ENCODE measurements at regions not wholly inside any gene's neighbourhood (a gene's known extent, or its start where the extent isn't known, plus 50 kb on each side); places are given as distances from the start of the nearest gene placed in this dataset.
"Not testable (repeated sequence)": the region's sequence is repeated elsewhere in the genome, so short reads cannot be mapped to it uniquely, and the experiment has no call there.

GRCh38 chr15:87747087-87747486 is 509.5 kb downstream of the NTRK3 start:
- H3K4me1 Mint-ChIP-seq: no peaks in the 10 kb centered on the region

DNA sequence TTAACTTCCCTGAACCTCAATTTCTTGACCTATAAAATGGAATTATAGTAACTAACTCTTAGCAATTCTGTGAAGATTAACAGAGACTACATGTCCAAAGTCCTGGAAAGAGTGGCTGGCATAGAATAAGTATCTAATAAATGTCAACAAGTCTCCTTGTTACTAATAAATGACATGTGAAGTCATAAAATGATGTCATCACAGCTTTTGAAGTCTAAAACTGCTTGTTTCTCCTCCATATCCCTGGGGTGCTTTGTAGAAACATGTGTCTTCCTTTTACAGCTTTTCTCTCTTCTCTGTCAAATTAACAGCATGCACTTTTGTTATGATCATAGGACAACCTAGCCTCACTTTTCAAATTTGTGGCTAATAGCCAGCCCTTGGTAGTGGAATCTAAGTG is 510.2 kb downstream of the NTRK3 start:
- ATAC-seq (no peak), DNase-seq (no peak)
- intact Hi-C loops (cut with DNase I, micrococcal nuclease): no loop called here
- no peak overlapping the region for H3K27ac Mint-ChIP-seq
- H3K27me3 Mint-ChIP-seq: peaks cover 3% of the 10 kb centered on the region
- no peaks in the 10 kb centered on the region for H3K4me1 Mint-ChIP-seq
- no peaks in the 10 kb centered on the region for H3K36me3 Mint-ChIP-seq (ENCODE audit: low read depth)
- ChIA-PET POLR2A (no interaction called here), CTCF (no interaction called here)
- H3K9me3 Mint-ChIP-seq (ENCODE audit: low read depth): no peaks in the 10 kb centered on the region
- H3K4me3 Mint-ChIP-seq: no peak overlapping the region

More at GRCh38 chr15:87747087-87747486, 509.5 kb downstream of the NTRK3 start:
- ChIA-PET CTCF (no interaction called here), POLR2A (no interaction called here)
- ATAC-seq: no peak
- intact Hi-C loops (cut with DNase I, micrococcal nuclease): no loop called here
- H3K9me3 Mint-ChIP-seq (ENCODE audit: low read depth): no peaks in the 10 kb centered on the region
- DNase-seq: no peak
- H3K36me3 Mint-ChIP-seq (ENCODE audit: low read depth): no peaks in the 10 kb centered on the region
- H3K4me3 Mint-ChIP-seq: no peak overlapping the region
- H3K27me3 Mint-ChIP-seq: peaks cover 3% of the 10 kb centered on the region
- H3K27ac Mint-ChIP-seq: no peak overlapping the region

- ChIA-PET POLR2A (no interaction called here), CTCF (no interaction called here)
- peaks cover 4% of the 10 kb centered on the region for H3K27me3 Mint-ChIP-seq
- DNase-seq (no peak), ATAC-seq (no peak)
- H3K9me3 Mint-ChIP-seq (ENCODE audit: low read depth): no peaks in the 10 kb centered on the region
- H3K4me1 Mint-ChIP-seq: no peaks in the 10 kb centered on the region
- no peak overlapping the region for H3K27ac Mint-ChIP-seq
- H3K36me3 Mint-ChIP-seq (ENCODE audit: low read depth): no peaks in the 10 kb centered on the region
- no peak overlapping the region for H3K4me3 Mint-ChIP-seq
- intact Hi-C loops (cut with DNase I, micrococcal nuclease): no loop called here
Measured at GRCh38 chr15:87744815-87745214, 511.7 kb downstream of the NTRK3 start.

GRCh38 chr15:87743562-87743961 is 513.0 kb downstream of the NTRK3 start:
- Mint-ChIP-seq H3K9me3 (ENCODE audit: low read depth) (no peaks in the 10 kb centered on the region), H3K4me3 (no peak overlapping the region), H3K27ac (no peak overlapping the region), H3K27me3 (peaks cover 4% of the 10 kb centered on the region), H3K4me1 (no peaks in the 10 kb centered on the region), H3K36me3 (ENCODE audit: low read depth) (no peaks in the 10 kb centered on the region)
- DNase-seq (no peak), ATAC-seq (no peak)
- CTCF ChIA-PET: no interaction called here
- POLR2A ChIA-PET: no interaction called here
- intact Hi-C loops (cut with DNase I, micrococcal nuclease): no loop called here

GRCh38 chr15:87741350-87741749 is 515.2 kb downstream of the NTRK3 start:
- H3K9me3 Mint-ChIP-seq (ENCODE audit: low read depth): peaks cover 1% of the 10 kb centered on the region
- H3K4me1 Mint-ChIP-seq: peaks cover 9% of the 10 kb centered on the region
- peaks cover 2% of the 10 kb centered on the region for H3K27me3 Mint-ChIP-seq
- no peak overlapping the region for H3K27ac Mint-ChIP-seq
- ATAC-seq (no peak), DNase-seq (no peak)
- H3K4me3 Mint-ChIP-seq: no peak overlapping the region
- H3K36me3 Mint-ChIP-seq (ENCODE audit: low read depth): no peaks in the 10 kb centered on the region
- ChIA-PET POLR2A (no interaction called here), CTCF (no interaction called here)
- intact Hi-C loops (cut with DNase I, micrococcal nuclease): no loop called here

DNA sequence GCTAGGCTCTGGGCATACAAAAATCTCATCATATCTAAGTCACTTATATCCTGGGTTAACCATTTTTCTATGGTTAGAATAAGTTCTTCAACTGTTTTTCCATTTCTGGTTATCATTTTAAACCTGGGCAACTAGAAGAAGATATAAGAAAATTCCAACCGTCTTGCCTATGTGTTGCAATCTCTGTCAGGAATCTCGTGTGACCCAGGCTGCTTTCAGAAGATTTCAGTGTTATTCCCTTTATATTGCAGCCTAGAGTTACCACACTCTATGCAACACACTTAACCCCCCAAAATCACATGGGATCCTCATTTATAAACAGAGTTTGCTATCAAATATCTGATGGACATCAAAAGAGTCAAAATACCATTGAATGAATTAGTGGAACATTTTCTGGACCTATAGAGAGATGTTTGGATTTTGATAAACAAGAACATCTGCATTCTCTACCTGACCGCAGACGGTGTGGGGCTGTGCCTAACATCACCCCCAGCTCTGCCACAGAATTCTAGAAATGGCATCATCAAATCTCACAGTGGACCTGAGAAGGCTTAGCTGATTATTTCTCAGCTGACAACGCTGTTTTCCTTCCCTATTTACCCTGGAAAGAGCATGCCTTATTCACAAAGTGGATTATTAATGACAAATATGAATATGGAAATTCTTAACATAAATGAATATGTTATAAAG is 515.7 kb downstream of the NTRK3 start:
- intact Hi-C loops (cut with DNase I, micrococcal nuclease): no loop called here
- ATAC-seq: no peak
- Mint-ChIP-seq H3K4me3 (no peak overlapping the region), H3K4me1 (peaks cover 9% of the 10 kb centered on the region), H3K27me3 (peaks cover 2% of the 10 kb centered on the region), H3K36me3 (ENCODE audit: low read depth) (no peaks in the 10 kb centered on the region), H3K9me3 (ENCODE audit: low read depth) (peaks cover 1% of the 10 kb centered on the region), H3K27ac (no peak overlapping the region)
- DNase-seq: no peak
- ChIA-PET CTCF (no interaction called here), POLR2A (no interaction called here)

DNA sequence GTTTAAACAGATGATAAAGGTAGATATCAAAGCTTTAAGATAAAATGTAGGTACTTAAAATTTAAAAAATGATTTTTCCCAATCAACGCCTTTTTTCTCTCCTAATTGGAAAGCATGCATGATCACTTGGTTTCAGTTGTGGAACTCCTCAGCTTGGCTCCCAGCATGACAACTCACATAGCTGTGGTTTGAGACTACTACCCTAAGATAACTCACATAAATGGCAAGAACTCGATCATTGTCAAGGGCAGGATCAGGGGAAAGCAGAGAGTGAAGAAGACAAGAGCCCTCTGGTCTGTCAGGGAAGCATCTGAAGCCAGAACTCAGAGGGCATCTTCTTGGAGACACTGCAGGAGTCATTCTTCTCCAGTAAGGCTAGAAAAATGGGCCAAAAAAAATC is 516.7 kb downstream of the NTRK3 start:
- H3K4me1 Mint-ChIP-seq: peaks cover 9% of the 10 kb centered on the region
- CTCF ChIA-PET: no interaction called here
- peaks cover 2% of the 10 kb centered on the region for H3K27me3 Mint-ChIP-seq
- H3K27ac Mint-ChIP-seq: no peak overlapping the region
- ATAC-seq (no peak), DNase-seq (no peak)
- H3K9me3 Mint-ChIP-seq (ENCODE audit: low read depth): peaks cover 1% of the 10 kb centered on the region
- POLR2A ChIA-PET: no interaction called here
- intact Hi-C loops (cut with DNase I, micrococcal nuclease): no loop called here
- H3K36me3 Mint-ChIP-seq (ENCODE audit: low read depth): no peaks in the 10 kb centered on the region
- no peak overlapping the region for H3K4me3 Mint-ChIP-seq

DNA sequence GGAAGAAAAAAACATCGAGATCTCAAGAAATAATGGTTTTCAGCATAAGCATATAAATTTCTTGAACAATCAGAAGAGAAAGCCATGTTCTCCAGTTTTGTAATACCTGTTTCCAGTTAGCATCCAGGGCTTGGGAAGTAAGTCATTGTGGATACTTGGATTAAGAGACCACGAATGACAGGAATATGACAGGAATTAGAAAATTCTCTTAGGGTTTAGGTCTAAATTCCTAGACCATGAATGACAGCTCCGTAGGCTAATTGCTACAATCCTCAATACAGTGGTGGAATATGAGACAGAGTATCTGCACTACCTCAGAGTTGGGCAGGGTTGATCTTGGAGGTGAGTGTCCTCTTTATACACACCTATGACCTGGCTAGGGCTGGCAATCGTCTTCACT is 517.5 kb downstream of the NTRK3 start:
- Mint-ChIP-seq H3K27me3 (peaks cover 2% of the 10 kb centered on the region), H3K4me1 (peaks cover 9% of the 10 kb centered on the region), H3K9me3 (ENCODE audit: low read depth) (peaks cover 1% of the 10 kb centered on the region), H3K27ac (no peak overlapping the region), H3K4me3 (no peak overlapping the region), H3K36me3 (ENCODE audit: low read depth) (no peaks in the 10 kb centered on the region)
- ATAC-seq (no peak), DNase-seq (no peak)
- intact Hi-C loops (cut with DNase I, micrococcal nuclease): no loop called here
- POLR2A ChIA-PET: no interaction called here
- CTCF ChIA-PET: no interaction called here

DNA sequence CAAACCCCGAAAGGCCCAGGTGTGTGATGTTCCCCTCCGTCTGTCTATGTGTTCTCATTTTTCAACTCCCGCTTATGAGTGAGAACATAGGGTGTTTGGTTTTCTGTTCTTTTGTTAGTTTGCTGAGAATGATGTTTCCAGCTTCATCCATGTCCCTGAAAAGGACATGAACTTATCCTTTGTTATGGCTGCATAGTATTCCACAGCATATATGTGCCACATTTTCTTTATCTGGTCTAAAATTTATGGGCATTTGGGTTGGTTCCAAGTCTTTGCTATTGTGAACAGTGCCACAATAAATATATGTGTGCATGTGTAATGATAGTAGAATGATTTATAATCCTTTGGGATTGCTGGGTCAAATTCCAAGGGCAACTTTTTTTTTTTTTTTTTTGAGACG is 519.1 kb downstream of the NTRK3 start:
- CTCF ChIA-PET: interaction anchor here (0.8 kb wide), 1 partner anchor 26 kb away, joined by 4 read pairs; no protein-coding TSS in a partner anchor
- POLR2A ChIA-PET: not testable (repeated sequence)

GRCh38 chr15:87736891-87737389 is 519.6 kb downstream of the NTRK3 start:
- no peak overlapping the region for H3K4me3 Mint-ChIP-seq
- CTCF ChIA-PET: no interaction called here
- no peaks in the 10 kb centered on the region for H3K36me3 Mint-ChIP-seq (ENCODE audit: low read depth)
- H3K27me3 Mint-ChIP-seq: peaks cover 2% of the 10 kb centered on the region
- intact Hi-C loops (cut with DNase I, micrococcal nuclease): no loop called here
- POLR2A ChIA-PET: no interaction called here
- H3K4me1 Mint-ChIP-seq: peaks cover 9% of the 10 kb centered on the region
- H3K27ac Mint-ChIP-seq: no peak overlapping the region
- H3K9me3 Mint-ChIP-seq (ENCODE audit: low read depth): peaks cover 1% of the 10 kb centered on the region
- DNase-seq (no peak), ATAC-seq (no peak)

More for the DNA sequence above, 519.1 kb downstream of the NTRK3 start:
- DNase-seq; H3K36me3 Mint-ChIP-seq (ENCODE audit: low read depth); H3K4me1 Mint-ChIP-seq; H3K4me3 Mint-ChIP-seq; ATAC-seq; H3K27ac Mint-ChIP-seq; H3K27me3 Mint-ChIP-seq; intact Hi-C loops (cut with DNase I, micrococcal nuclease); H3K9me3 Mint-ChIP-seq (ENCODE audit: low read depth): not testable (repeated sequence)

GRCh38 chr15:87736401-87736800 is 520.1 kb downstream of the NTRK3 start:
- H3K27me3 Mint-ChIP-seq: peaks cover 2% of the 10 kb centered on the region
- intact Hi-C loops (cut with DNase I, micrococcal nuclease): no loop called here
- ChIA-PET POLR2A (no interaction called here), CTCF (interaction anchor here (0.7 kb wide), 1 partner anchor 202 kb away, joined by 3 read pairs; no protein-coding TSS in a partner anchor)
- H3K4me3 Mint-ChIP-seq: no peak overlapping the region
- H3K9me3 Mint-ChIP-seq (ENCODE audit: low read depth): peaks cover 1% of the 10 kb centered on the region
- H3K4me1 Mint-ChIP-seq: peaks cover 9% of the 10 kb centered on the region
- H3K36me3 Mint-ChIP-seq (ENCODE audit: low read depth): no peaks in the 10 kb centered on the region
- no peak for ATAC-seq
- H3K27ac Mint-ChIP-seq: no peak overlapping the region
- DNase-seq: no peak

DNA sequence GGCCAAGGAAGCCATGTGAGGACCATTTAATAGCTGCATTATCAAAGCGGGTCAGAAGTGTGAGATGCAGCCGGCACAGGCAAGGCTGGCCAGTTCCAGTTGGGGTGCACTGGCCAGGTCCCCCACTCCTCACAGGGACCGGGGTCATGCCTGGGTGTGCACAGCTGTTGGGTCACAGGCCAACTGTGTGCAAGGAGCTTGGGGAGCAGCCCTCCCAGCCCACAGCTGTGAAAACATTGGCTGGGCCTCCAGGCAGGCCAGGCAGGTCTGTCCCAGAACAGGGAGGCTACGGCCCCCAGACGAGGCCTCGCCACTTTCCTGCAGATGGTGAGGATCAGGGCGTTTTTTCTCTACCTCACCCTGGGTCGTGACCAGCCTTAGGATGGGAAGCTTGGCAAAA is 521.0 kb downstream of the NTRK3 start:
- peaks cover 9% of the 10 kb centered on the region for H3K4me1 Mint-ChIP-seq
- ChIA-PET CTCF (no interaction called here), POLR2A (no interaction called here)
- H3K27ac Mint-ChIP-seq: no peak overlapping the region
- ATAC-seq (no peak), DNase-seq (no peak)
- peaks cover 1% of the 10 kb centered on the region for H3K9me3 Mint-ChIP-seq (ENCODE audit: low read depth)
- peaks cover 2% of the 10 kb centered on the region for H3K27me3 Mint-ChIP-seq
- no peaks in the 10 kb centered on the region for H3K36me3 Mint-ChIP-seq (ENCODE audit: low read depth)
- no peak overlapping the region for H3K4me3 Mint-ChIP-seq
- intact Hi-C loops (cut with DNase I, micrococcal nuclease): no loop called here
